KG1 (cell line): ENCODE measurements at regions not wholly inside any gene's neighbourhood (a gene's known extent, or its start where the extent isn't known, plus 50 kb on each side); places are given as distances from the start of the nearest gene placed in this dataset.

Experiments
- DNase-seq: peaks from one replicate; lab custom pipeline; 2025; lab: John Stamatoyannopoulos, UW

DNA sequence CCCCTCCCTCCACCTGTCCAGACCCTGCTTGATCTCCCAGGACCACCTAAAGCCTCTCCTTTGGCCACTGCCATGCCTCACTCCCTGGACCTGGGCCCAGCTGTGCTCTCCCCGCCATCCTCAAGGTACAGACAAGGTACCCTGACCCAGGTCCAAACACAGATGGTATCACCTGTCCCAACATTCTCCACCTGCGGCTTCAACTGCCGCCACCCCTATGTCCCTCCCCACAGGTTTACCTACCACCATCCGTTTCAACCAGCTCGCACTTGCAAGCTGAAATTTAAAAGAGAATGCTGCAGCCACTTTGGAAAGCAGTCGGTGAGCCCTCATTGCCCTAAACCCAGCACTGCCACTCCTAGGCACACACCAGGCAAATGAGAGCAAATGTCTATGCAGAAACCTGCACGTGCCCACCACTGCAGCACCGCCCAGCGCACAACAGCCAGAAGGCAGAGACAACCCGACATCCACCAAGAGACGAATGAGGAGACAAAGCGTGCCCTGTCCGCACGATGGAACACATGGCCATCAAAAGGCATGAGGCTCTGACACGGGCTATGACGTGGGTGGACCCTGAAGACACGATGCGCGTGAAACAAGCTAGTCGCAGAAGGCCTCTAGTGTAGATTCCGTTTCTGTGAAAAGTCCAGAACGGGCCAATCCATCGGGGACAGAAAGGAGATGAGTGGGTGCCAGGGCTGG, 71.0 kb downstream of the RFLNA start:
- no peak for DNase-seq
